ENCODE measurements at regions not wholly inside any gene's neighbourhood (a gene's known extent, or its start where the extent isn't known, plus 50 kb on each side); places are given as distances from the start of the nearest gene placed in this dataset.

- no peak for TF ChIP-seq USF1 (IDR thresholded peaks at IDR 0.05)
- no peak for TF ChIP-seq EP300 (IDR thresholded peaks at IDR 0.05; ENCODE audit: borderline replicate concordance)
- no peak for TF ChIP-seq REST (IDR thresholded peaks at IDR 0.05; ENCODE audit: low read depth)
- no peak for TF ChIP-seq RAD21 (IDR thresholded peaks at IDR 0.05; ENCODE audit: low read depth)
- TF ChIP-seq EGR1 (IDR thresholded peaks at IDR 0.05): no peak
- no peak for TF ChIP-seq TAF1 (IDR thresholded peaks at IDR 0.05; ENCODE audit: low read depth)
- TF ChIP-seq YY1 (IDR thresholded peaks at IDR 0.05; ENCODE audit: low read depth): no peak
- TF ChIP-seq MAX (IDR thresholded peaks at IDR 0.05): no peak
- no peak for TF ChIP-seq FOXM1 (IDR thresholded peaks at IDR 0.05; ENCODE audit: borderline replicate concordance, low read depth)
- no peak for TF ChIP-seq CREB1 (IDR thresholded peaks at IDR 0.05; ENCODE audit: low read depth)
- no peak for TF ChIP-seq TCF12 (IDR thresholded peaks at IDR 0.05; ENCODE audit: low read depth)
Measured at GRCh38 chr1:164347980-164348379, 211.0 kb upstream of the PBX1 start.
